Activated T-cell treated with anti-CD3 and anti-CD28 coated beads, Interleukin-2, amount 50 U/mL, for 4 hours (primary cell): ENCODE measurements at regions not wholly inside any gene's neighbourhood (a gene's known extent, or its start where the extent isn't known, plus 50 kb on each side); places are given as distances from the start of the nearest gene placed in this dataset.

Experiments
- ATAC-seq, 2 donors: fragments of 200-7000 bp; cut with Tn5 transposase; one replicate each; pipeline ENCODE4 v1.10.0; 2021
- DNase-seq: peaks from one replicate; pipeline ENCODE4 v3.0.0-alpha.2; 2020
- H3K27me3 Mint-ChIP-seq: one replicate; pipeline ENCODE4 v1.8.0; 2021; ENCODE audit warnings: low read depth, mixed read lengths
- H3K36me3 Mint-ChIP-seq: one replicate; pipeline ENCODE4 v1.8.0; 2022; ENCODE audit warnings: mixed read lengths; ENCODE audit not compliant: insufficient read depth
- H3K4me1 Mint-ChIP-seq: one replicate; pipeline ENCODE4 v1.8.0; 2021; ENCODE audit warnings: low read depth, mixed read lengths
- H3K4me3 Mint-ChIP-seq: one replicate; pipeline ENCODE4 v1.8.0; 2021; ENCODE audit warnings: mild to moderate bottlenecking, moderate library complexity, mixed read lengths
- H3K9me3 Mint-ChIP-seq: one replicate; pipeline ENCODE4 v1.8.0; 2021; ENCODE audit warnings: mixed read lengths

- Mint-ChIP-seq H3K4me3 (no peak overlapping the region), H3K36me3 (no peaks in the 10 kb centered on the region), H3K4me1 (no peaks in the 10 kb centered on the region), H3K27me3 (peaks cover 31% of the 10 kb centered on the region), H3K9me3 (no peaks in the 10 kb centered on the region)
- ATAC-seq: no peak
- no peak for DNase-seq
Observed at GRCh38 chr14:62125793-62126192, 363.6 kb downstream of the SNAPC1 start.

- DNase-seq (no peak), ATAC-seq (peak; percentile 60 to 61)
- Mint-ChIP-seq H3K9me3 (no peaks in the 10 kb centered on the region), H3K4me3 (no peak overlapping the region), H3K36me3 (no peaks in the 10 kb centered on the region), H3K4me1 (no peaks in the 10 kb centered on the region), H3K27me3 (peaks cover 23% of the 10 kb centered on the region)
Observed at GRCh38 chr14:62126879-62127478, 364.8 kb downstream of the SNAPC1 start.

GRCh38 chr14:62130441-62130840 lies 368.2 kb downstream of the SNAPC1 start:
- ATAC-seq (no peak), DNase-seq (no peak)
- H3K27me3 Mint-ChIP-seq: peaks cover 37% of the 10 kb centered on the region
- H3K4me3 Mint-ChIP-seq: no peak overlapping the region
- H3K9me3 Mint-ChIP-seq: no peaks in the 10 kb centered on the region
- no peaks in the 10 kb centered on the region for H3K4me1 Mint-ChIP-seq
- no peaks in the 10 kb centered on the region for H3K36me3 Mint-ChIP-seq

- peaks cover 41% of the 10 kb centered on the region for H3K27me3 Mint-ChIP-seq
- no peak overlapping the region for H3K4me3 Mint-ChIP-seq
- ATAC-seq (no peak), DNase-seq (no peak)
- H3K4me1 Mint-ChIP-seq: no peaks in the 10 kb centered on the region
- no peaks in the 10 kb centered on the region for H3K36me3 Mint-ChIP-seq
- H3K9me3 Mint-ChIP-seq: no peaks in the 10 kb centered on the region
Observed at GRCh38 chr14:62133776-62134550, 371.7 kb downstream of the SNAPC1 start.

GRCh38 chr14:62138593-62138992 lies 376.4 kb downstream of the SNAPC1 start:
- DNase-seq: no peak
- Mint-ChIP-seq H3K4me1 (no peaks in the 10 kb centered on the region), H3K4me3 (no peak overlapping the region), H3K27me3 (peaks cover 48% of the 10 kb centered on the region), H3K9me3 (no peaks in the 10 kb centered on the region), H3K36me3 (no peaks in the 10 kb centered on the region)
- no peak for ATAC-seq

- no peaks in the 10 kb centered on the region for H3K36me3 Mint-ChIP-seq
- H3K27me3 Mint-ChIP-seq: peaks cover 35% of the 10 kb centered on the region
- no peaks in the 10 kb centered on the region for H3K4me1 Mint-ChIP-seq
- DNase-seq (no peak), ATAC-seq (no peak)
- H3K4me3 Mint-ChIP-seq: no peak overlapping the region
- H3K9me3 Mint-ChIP-seq: no peaks in the 10 kb centered on the region
Observed at GRCh38 chr14:62141139-62141538, 378.9 kb downstream of the SNAPC1 start.

GRCh38 chr14:62143245-62143644 lies 381.0 kb downstream of the SNAPC1 start:
- Mint-ChIP-seq H3K36me3 (no peaks in the 10 kb centered on the region), H3K9me3 (peaks cover 17% of the 10 kb centered on the region), H3K4me3 (no peak overlapping the region), H3K27me3 (peaks cover 25% of the 10 kb centered on the region), H3K4me1 (no peaks in the 10 kb centered on the region)
- ATAC-seq (no peak), DNase-seq (no peak)

- Mint-ChIP-seq H3K4me1 (no peaks in the 10 kb centered on the region), H3K36me3 (no peaks in the 10 kb centered on the region), H3K4me3 (no peak overlapping the region), H3K27me3 (peaks cover 24% of the 10 kb centered on the region), H3K9me3 (peaks cover 22% of the 10 kb centered on the region)
- ATAC-seq (no peak), DNase-seq (no peak)
Observed at GRCh38 chr14:62144863-62145262, 382.6 kb downstream of the SNAPC1 start.

GRCh38 chr14:62146030-62146429 lies 383.8 kb downstream of the SNAPC1 start:
- ATAC-seq: no peak
- Mint-ChIP-seq H3K4me1 (no peaks in the 10 kb centered on the region), H3K27me3 (peaks cover 19% of the 10 kb centered on the region), H3K9me3 (peaks cover 22% of the 10 kb centered on the region), H3K4me3 (no peak overlapping the region), H3K36me3 (no peaks in the 10 kb centered on the region)
- DNase-seq: no peak

GRCh38 chr14:62156052-62156451 lies 393.8 kb downstream of the SNAPC1 start:
- Mint-ChIP-seq H3K4me3 (no peak overlapping the region), H3K4me1 (no peaks in the 10 kb centered on the region), H3K27me3 (peaks cover 16% of the 10 kb centered on the region), H3K36me3 (no peaks in the 10 kb centered on the region), H3K9me3 (no peaks in the 10 kb centered on the region)
- ATAC-seq (no peak), DNase-seq (no peak)

GRCh38 chr14:62158779-62159178 lies 396.6 kb downstream of the SNAPC1 start:
- no peaks in the 10 kb centered on the region for H3K36me3 Mint-ChIP-seq
- ATAC-seq (no peak), DNase-seq (no peak)
- no peaks in the 10 kb centered on the region for H3K9me3 Mint-ChIP-seq
- no peaks in the 10 kb centered on the region for H3K4me1 Mint-ChIP-seq
- peaks cover 23% of the 10 kb centered on the region for H3K27me3 Mint-ChIP-seq
- H3K4me3 Mint-ChIP-seq: no peak overlapping the region

GRCh38 chr14:62159314-62159713 lies 397.1 kb downstream of the SNAPC1 start:
- Mint-ChIP-seq H3K4me3 (no peak overlapping the region), H3K27me3 (peaks cover 25% of the 10 kb centered on the region), H3K36me3 (no peaks in the 10 kb centered on the region), H3K4me1 (no peaks in the 10 kb centered on the region), H3K9me3 (no peaks in the 10 kb centered on the region)
- ATAC-seq: no peak
- no peak for DNase-seq

- Mint-ChIP-seq H3K9me3 (no peaks in the 10 kb centered on the region), H3K4me1 (no peaks in the 10 kb centered on the region), H3K27me3 (peaks cover 26% of the 10 kb centered on the region), H3K4me3 (no peak overlapping the region), H3K36me3 (no peaks in the 10 kb centered on the region)
- ATAC-seq (peak in 1 of 2 donors; percentile 53), DNase-seq (no peak)
Observed at GRCh38 chr14:62162998-62163589, 400.9 kb downstream of the SNAPC1 start.

GRCh38 chr14:62168564-62169155 lies 406.4 kb downstream of the SNAPC1 start:
- ATAC-seq: no peak
- no peak for DNase-seq
- H3K36me3 Mint-ChIP-seq: no peaks in the 10 kb centered on the region
- no peaks in the 10 kb centered on the region for H3K4me1 Mint-ChIP-seq
- H3K27me3 Mint-ChIP-seq: peaks cover 19% of the 10 kb centered on the region
- H3K4me3 Mint-ChIP-seq: no peak overlapping the region
- H3K9me3 Mint-ChIP-seq: no peaks in the 10 kb centered on the region
